ENCODE measurements at regions not wholly inside any gene's neighbourhood (a gene's known extent, or its start where the extent isn't known, plus 50 kb on each side); places are given as distances from the start of the nearest gene placed in this dataset.

DNA sequence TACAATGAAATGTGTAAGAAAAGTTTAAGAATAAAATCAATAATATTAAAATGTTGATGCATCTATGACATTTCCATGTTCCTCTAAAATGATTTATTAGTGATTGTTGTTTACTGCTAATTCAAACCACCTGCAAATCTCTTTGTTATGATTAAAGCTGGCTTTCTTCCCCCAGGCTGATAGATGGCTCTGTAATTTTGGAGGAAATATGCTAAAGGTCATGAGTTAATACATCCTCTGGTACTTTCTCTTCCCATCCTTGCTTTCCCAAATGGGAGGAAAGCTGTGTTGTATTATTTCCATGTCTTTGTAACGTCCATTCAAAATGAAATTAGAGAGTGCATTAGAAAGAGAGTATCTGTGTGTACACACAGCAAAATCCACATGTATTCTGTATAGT is 139.5 kb upstream of the TMCO5A start:
- DNase-seq, result no peak

DNA sequence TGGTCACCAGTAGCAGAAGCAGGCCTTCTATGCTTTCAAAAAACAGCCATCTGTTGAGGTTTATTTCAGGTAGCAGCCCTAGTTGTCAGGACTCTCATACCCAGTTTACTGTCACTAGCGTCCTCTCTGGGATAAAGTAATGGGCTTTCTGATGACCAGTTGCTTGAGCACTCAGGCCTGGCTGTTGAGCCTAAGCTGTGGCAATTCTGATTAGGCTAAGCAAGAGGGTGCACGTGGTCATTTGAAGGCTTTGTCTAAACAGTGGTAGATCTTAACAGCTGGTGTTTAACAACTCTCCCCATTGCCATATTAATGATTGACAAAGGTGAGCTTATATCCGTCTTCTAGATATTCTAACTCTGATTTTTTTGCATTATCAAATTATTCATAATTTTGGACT is 132.9 kb upstream of the TMCO5A start:
- DNase-seq, result no peak

DNA sequence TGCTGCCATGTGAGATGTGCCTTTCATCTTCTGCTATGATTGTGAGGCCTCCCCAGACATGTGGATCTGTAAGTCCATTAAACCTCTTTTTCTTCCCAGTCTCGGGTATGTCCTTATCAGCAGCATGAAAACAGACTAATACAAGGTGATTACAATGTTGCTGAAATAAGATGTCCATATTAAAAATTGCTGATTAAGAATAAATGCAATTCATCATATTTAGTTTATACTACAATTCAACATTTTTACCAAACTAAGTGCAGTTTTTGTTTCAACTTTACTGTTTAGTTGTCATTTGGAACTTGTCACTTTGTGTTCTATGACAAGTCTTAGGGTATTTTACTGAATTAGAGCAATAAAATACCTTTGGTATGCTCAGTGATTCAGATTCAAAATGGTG is 127.6 kb upstream of the TMCO5A start:
- DNase-seq, result no peak

DNA sequence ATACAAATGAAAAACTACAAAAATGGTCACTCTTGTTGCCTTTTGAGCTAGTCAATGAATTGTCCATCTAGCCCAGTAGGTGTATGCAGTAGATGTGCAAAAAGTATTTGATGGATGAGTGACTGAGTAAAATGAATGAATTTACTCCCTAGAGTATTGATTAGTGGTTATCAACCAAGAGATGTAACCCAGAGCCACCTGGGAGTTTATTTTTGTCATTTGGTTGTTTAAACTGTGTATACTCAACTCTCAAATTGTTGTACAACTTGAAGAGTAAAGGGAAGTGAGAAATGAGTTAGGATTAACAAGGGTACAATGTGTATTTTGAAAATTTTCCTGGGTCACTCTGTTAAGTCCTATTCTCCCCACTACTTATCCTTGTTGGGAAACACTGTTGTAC is 124.1 kb upstream of the TMCO5A start:
- no peak for DNase-seq

DNA sequence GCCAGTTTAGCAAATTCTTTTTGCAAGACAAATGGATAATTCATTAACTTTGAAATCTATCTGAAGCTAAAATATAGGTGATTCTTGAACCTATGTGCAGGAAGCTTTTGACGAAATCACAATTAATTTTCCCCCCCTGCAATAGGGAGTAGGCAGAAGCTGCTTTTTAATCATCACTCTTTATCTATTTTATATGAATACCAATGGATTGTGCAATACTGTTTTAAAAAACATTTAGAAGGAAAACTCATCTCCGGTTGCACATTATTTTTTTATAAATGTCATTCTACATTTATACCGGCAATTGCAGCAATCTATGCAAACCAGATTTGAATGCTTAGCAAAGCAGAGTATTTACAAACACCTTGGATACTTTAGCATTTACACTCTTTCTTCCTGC is 121.1 kb upstream of the TMCO5A start:
- no peak for DNase-seq

DNA sequence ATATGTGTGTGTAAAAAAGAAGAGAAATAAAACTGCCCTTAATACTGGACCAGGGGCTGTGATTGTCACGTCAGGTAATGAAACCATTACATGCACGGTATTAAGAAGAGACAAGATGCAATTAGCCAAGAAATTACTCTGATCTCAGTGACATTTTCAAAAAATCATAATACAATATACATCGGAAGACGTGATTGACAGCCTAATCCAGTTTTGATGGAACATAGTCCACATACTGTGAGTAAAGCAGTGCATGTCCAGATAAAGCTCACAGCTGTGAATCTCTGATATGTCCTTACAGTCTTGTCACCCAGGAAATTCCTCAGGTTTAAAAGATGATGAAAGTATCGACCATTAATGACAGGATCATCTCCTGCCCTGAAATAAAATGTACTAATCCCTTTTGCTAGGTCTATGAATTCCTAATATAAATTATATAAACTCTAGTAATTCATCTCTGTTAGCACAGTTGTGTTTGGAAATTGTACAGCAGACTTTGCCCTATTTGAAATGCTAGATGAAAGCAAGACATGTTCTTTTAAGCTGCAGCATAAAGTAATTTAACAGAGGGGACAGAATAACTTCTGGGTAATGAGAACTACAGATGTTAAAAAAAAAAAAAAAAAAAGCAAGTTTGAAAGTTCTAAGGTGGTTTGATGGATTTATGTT is 119.5 kb upstream of the TMCO5A start:
- DNase-seq, result no peak

DNA sequence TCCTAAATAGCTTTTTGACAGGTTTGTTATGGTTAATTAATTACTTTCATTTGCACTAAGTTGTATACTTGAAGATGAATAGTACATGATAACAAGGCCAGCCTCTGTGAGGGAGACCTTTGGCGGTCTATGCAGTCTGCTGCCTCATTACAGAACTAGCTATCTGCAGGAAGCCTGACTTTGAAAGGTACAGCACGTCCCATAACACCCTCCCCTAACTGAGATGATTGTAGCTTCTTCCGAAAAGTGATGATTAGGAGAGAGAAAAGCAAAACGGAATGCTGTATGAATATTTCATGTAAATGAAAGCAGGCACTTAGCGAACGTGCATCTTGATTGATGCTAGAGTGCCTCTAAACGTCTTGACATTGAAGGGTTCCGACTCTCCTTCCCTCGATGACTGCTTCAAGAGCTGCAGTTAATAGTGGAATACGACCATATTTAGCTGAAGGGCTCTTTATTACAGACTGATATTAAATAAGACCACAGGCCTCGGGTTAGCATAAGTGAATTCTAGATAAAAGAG is 116.2 kb upstream of the TMCO5A start:
- DNase-seq, result no peak

DNA sequence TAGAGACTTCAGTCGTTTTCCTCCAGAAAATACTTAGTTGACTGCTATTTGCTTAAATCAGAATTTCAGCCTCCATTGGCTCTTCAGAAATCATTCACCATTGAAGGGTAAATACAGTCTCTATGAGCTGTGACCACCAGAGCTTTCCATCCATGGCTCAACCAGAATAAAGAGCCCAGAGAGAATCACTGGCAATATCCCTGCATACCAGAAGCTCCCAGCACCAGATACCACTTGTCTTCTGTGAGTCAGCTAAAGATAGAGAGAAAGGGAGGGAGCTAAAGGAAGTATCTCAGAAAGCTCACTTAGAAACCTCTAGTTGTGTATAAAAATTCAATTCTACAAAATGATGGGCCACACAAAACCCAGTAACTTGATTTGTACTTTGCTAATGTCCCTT is 115.2 kb upstream of the TMCO5A start:
- no peak for DNase-seq

DNA sequence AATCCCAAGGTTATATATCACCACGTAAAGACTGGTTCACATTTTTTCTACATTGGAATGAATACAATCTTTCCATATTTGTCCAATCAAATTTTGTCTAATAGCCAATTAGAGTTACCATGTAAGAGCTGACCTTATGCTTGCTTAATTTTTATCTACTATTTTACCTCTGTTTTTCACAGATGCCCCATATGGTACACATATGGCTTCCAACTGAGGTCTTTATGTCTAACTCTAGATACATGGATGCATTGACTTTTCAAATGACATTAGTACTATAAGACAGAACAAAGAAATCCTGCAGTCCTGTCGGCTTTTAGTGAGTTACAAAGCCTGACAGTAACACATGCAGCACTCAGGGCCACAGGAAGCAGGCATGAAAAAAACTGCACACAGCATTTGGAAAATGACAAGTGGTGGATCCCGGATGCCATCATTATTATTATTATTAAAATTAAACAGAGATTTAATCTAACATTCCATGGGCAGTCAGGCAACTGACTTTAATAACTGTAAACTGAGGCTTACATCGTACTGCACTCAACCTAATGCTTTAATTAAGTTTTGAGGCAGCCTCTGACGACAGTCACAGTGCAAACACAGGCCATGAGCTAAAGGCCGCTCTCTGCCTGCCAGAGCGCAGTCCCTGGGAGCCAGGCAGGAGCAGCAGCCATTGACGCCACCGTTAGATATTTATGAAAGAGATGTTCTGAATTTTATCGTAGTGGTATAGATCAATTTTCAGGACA is 113.9 kb upstream of the TMCO5A start:
- DNase-seq, result no peak

DNA sequence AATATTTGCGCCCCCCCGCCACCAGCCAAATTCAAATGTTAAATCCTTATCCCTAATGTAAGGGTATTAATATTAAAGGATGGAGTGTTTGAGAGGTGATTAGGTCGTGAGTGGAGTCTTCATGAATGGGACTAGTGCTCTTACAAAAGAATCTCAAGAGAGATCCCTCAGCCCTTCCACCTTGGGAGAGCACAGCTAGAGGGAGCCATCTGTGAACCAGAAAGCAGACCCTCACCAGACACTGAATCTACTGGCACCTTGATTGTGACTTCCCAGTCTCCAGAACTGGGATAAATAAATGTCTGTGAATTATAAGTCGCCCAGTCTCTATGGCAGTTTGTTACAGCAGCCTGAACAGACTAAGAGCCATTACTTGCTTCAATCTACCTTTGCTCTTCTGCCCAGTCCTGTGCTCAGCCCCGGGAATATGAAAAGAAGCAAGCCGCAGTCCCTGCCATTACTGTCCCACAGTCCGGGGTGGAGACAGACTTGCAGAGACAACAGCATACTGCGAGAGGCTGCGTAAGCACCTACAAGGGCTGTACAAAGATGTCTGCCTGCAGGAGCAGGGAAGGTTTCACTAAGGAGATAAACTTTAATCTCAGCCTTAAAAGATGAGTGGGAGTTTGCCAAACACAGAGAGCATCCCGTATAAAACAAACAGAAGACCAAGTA is 110.7 kb upstream of the TMCO5A start:
- DNase-seq, result no peak

DNA sequence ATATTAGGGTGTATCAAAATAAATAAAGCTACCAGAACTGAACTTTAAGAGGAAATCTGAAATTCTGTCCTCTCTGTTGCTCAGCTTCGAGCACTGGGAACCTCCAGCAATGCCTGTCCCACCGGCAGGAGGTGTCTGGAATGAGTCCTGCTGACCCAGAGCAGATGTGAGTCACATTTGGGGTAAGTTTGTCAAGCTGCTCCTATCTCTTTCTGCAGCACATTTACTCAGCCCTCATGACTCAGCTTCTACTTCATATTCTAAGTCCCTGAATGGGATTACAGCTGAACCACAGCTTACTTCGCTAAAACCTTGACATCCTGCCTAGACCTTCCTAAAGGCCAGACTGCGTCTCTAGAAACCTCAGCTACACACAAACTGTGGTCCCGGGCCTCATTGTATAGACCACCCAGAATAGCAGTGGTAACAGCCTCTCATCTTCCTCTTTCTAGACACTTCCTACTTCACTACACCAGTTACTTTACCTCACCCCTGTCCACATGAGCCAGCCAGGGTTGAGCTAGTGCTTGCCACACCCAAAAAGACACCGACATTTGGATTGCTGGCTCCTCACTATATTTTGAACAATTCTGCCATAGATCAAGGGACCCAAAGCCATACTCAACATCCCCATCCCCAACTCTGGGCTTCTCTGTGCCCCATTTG is 109.6 kb upstream of the TMCO5A start:
- no peak for DNase-seq

DNA sequence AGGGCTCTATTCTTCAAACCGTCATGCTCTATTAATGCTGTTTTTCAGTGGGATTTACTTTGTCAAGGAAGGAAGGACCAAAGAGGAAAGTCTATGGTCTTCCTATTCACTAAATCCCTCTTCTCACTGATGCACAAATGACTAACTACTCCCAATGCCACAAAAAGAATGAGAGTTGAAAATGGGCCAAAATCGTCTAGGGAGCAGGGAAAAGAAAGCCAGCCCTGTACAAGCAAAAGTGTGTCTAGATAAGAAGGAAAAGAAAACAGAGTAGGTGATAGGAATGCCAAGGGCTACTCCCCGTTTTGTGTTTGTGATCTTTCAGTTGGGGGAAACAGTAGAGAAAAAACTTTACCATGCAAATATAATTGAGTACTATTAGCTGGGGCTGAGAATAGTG is 97.2 kb upstream of the TMCO5A start:
- DNase-seq, result no peak

DNA sequence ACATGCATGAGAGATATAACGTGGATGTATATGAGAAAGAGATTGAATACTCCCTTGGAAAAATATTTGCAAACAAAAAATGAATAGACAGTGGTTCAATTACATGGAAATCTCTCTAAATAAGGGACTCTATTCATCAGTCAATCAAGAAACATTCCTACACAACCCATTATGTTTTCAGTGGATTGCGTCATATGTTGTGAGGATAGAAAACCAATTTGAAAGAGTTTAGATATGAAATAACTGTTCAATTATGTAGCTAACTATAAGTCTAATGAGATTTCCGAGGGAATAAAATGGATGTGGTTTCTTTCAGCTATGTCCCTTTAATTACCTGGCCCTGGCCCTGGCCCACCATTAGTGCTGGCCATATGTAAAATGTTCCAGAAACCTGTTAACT is 86.7 kb upstream of the TMCO5A start:
- DNase-seq, result no peak

DNA sequence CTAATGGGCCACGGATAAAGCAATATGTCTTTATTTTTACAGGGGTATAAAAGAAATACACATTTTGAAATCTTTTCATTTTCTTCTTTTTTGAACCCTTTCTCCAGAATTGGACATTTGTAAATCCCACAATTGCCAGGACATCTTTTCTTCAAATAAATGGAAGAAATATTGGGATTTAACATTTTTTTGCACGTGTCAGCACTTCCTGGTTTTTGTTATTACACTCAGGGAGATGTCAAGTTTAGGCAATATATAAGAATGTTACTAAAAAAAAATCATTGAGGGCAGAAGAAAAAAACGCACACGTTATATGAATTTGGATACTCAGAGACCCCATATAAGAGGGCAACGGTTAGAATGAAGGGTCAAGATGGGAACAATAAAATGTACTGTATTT is 78.3 kb upstream of the TMCO5A start:
- DNase-seq, result no peak

DNA sequence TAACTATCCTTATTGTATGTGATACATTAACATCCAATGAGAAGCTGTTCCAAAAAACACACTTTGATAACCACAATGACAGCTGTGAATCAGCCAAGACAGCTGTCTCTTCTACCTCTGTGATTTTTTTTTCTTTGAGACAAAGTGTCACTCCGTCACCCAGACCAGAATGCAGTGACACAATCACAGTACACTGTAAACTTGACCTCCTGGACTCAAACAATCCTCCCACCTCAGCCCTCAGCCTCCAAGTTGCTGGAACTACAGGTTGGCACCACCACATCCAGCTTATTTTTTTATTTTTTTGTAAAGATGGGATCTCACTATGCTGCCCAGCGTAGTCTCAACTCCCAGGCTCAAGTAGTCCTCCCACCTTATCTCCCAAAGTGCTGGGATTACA is 73.5 kb upstream of the TMCO5A start:
- DNase-seq, result no peak

DNA sequence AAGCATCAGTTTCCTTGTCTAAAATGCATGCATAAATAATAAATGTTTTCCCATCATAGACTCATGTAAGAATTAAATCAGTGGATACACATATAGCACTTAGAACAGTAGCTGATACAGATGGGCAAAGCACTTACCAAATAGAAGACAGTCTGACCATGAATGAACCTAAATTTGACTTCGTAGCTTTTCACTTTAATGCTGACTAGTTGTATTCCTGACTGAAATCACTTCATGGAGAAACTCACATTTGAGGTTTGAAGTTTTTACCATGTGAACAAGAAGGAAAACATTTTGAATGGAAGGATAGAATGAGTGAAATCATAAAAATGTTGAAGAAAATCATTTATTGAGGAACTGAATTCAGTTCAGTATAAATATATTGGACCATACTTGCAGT is 68.8 kb upstream of the TMCO5A start:
- no peak for DNase-seq

DNA sequence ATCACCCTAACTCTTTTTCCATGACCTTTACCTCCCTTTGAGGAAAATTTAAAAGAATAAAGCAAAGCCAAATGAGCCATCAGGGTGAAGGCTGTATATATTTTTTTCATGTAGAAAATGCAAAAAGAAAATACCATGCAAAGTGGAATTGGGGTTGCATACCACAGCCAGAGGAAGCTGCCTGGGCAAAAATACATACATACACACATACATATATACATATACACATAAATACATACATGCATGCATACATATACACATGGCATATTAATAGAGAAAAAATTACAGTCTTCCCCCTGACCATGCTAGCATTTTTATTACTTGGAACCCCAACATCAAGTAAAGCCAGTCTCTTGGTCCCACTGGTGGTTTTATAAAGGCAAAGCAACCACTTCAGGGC is 63.7 kb upstream of the TMCO5A start:
- DNase-seq, result no peak

DNA sequence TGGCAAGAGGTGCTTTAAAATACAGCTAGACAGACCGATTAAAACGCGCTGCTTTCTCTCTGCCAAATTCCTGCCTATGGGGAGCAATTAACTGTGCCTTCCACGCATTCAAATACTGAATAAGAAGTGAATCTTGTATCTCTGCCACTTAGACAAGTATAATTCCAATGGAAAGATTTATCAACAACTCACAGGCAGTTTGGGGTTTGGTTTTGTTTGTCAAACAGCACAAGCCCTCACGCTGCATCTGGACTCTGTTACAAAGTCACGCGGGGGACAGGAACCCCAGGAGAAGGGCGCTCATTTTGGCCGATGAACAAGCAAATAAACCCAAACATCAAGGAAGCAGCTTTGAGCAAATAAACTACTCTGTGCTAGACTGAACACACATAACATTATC is 61.8 kb upstream of the TMCO5A start:
- no peak for DNase-seq

DNA sequence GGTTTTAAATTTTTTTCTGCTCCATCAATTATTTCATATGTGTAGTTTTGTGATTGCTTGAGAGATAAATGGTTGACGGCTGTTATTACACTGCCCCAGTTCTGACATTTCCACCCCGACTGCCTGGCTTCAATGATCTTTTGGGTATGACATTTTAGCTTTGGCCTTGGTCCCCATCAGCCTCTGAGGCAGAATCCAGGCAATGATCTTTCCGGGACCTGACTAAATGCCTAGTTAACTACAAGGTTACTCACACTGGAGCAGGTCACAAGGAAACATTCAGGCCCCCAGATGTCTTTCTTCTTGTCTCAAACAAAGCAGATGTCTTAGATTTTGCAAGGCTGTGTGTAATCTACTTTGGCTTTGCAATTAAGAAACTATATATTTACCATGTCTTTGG is 61.1 kb upstream of the TMCO5A start:
- no peak for DNase-seq

DNA sequence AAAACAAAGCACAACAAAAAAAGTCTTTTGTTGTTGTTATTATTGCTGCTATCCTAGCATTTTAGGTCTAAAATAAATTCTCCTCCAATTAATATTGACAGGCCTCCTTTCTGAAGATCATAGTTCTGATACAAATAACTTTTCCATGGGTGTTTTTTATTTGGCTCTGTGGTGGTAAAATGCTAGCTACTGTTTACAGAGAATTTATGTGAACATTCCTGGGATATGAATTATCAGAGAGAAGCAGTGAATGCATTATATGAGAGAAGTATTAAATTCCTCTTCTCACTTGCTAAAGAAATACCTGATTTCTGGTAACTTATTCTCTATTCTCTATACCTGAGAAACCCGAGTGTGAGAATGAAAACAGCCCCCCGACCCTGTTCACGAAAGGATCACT is 57.5 kb upstream of the TMCO5A start:
- DNase-seq, result no peak

DNA sequence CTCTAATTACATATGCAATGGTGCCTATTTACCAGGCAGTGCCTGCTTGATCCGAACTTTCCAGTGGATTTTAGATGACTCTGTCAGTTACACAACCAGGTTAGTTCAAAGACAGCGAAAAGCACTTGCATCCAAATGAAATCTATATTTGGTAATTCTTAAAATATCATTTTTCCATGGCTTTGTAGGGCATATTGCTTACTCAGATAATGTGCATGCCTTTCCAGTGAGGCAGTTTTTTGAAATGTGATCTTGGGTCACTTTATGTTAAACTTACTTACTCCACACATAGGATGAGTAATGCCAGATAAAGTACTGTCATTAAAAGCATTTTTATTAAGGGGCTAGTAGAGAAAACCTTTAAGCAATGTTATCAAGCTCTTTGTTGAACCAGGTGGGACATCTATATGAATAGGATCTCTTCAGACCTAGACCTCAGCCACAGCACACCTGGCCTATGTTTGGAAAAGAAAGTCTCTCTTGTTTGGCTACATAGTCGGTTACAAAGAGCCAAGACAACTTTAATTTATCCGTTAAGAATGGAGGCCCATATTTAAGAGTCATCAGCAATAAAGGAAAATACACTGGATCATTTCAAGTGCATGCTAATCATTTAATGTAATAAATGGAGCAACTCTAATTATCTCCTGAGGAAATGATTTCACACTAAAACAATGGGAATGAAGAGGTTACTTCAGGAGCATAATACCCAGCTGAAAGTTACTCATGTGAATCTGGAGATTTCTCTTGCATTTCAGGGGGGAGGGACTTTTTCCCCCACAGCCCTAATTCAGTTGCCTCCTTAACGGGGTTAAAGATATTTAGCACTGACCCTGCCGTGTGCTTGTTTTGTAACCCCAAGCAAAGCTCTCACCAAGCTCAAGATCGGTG is 56.3 kb upstream of the TMCO5A start:
- no peak for DNase-seq

DNA sequence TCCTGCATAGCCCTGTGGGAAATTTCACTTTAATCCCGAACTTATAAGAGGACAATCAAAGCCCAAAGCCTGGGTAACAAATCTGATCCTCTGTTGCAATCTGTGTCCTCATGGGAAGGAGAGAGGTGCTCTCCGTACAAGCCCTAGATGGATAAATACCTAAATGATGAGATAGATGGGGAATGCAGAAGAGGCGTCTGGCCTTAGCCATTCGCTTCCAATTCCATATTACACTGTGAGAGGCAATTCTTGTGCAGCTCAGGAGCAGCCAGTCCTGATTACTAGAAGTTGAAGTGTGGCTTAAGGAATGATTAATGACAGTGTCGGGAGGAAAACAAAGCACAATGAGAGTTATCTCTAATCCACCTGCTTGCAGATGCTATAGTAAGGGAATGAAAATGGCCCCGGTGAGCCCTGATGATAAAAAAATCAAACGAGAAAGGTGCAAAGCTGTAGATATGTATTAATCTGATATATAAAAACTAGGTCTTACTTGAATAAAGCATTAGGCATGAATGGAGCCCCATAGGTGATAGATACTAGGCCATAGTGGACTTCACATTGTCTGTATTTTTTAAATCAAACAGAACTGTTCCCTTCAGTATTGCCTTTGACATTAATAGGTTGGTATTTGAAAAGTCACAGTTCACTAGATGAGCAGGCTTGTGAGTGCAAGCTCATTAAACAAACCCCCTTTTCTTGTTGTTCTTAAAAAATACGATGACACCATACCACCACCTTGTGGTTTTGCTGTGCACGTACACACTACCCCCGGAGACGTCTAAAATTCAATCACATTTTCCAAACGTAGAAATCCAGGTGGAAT is 54.2 kb upstream of the TMCO5A start:
- DNase-seq, result peak; percentile 16

All from NCI-H526 treated with DMSO at 0.1 percent for 48 hours (cell line).